ENCODE measurements at regions not wholly inside any gene's neighbourhood (a gene's known extent, or its start where the extent isn't known, plus 50 kb on each side); places are given as distances from the start of the nearest gene placed in this dataset.
A peak's percentile ranks its signal among the peaks of the same experiment; 100 is the strongest.

GRCh38 chr9:81237565-81238231 is 451.6 kb downstream of the TLE1 start (continued):
- TF ChIP-seq ZFP36L2 (CRISPR knock-in tag; IDR thresholded peaks at IDR 0.05), result no peak
- TF ChIP-seq CREM (IDR thresholded peaks at IDR 0.05), result peak; percentile 65
- no peak for TF ChIP-seq CREM (CRISPR knock-in tag; IDR thresholded peaks at IDR 0.05)
- peak; percentile 48 for TF ChIP-seq TEAD3 (CRISPR knock-in tag; optimal IDR thresholded peaks at IDR 0.05; ENCODE audit: borderline replicate concordance)
- peak; percentile 53; the same call in 1 of the 2 replicates for TF ChIP-seq SOX5 (CRISPR knock-in tag; IDR thresholded peaks at IDR 0.05; ENCODE audit: borderline replicate concordance)
- 0 out of 2 replicates have a peak, but pooled peaks have one; percentile 42 for TF ChIP-seq ARID3A (IDR thresholded peaks at IDR 0.05; ENCODE audit: low read depth, low read length)
- TF ChIP-seq HDAC2 (CRISPR knock-in tag; IDR thresholded peaks at IDR 0.05), result peak; percentile 56; the same call in 1 of the 2 replicates
- no peak for TF ChIP-seq PATZ1 (CRISPR knock-in tag; IDR thresholded peaks at IDR 0.05)
- no peak for TF ChIP-seq SATB2 (CRISPR knock-in tag; IDR thresholded peaks at IDR 0.05)
- TF ChIP-seq SOX6 (IDR thresholded peaks at IDR 0.05), result no peak
- peak; percentile 84 for TF ChIP-seq SOX6 (CRISPR knock-in tag; IDR thresholded peaks at IDR 0.05)
- peak; percentile 89 for TF ChIP-seq ZNF362 (CRISPR knock-in tag; IDR thresholded peaks at IDR 0.05; ENCODE audit: borderline replicate concordance)
- no peak for TF ChIP-seq NBN (conservative IDR thresholded peaks at IDR 0.05)
- peak; percentile 78 for TF ChIP-seq PAXIP1 (CRISPR knock-in tag; conservative IDR thresholded peaks at IDR 0.05)
- TF ChIP-seq E2F2 (CRISPR knock-in tag; IDR thresholded peaks at IDR 0.05; ENCODE audit: borderline replicate concordance), result no peak
- TF ChIP-seq RCOR2 (CRISPR knock-in tag; IDR thresholded peaks at IDR 0.05), result peak; percentile 58; the same call in 1 of the 2 replicates
- 0 out of 2 replicates have a peak, but pooled peaks have one; percentile 33 for TF ChIP-seq ZMYM4 (CRISPR knock-in tag; IDR thresholded peaks at IDR 0.05)
- peak in 1 of 2 experiments; percentile 19; a peak in 1 of 4 replicates for TF ChIP-seq MAFK (conservative IDR thresholded peaks at IDR 0.05 in 1 of 2, IDR thresholded peaks at IDR 0.05 in 1 of 2; ENCODE audit: low read length in 2 of 2)
- TF ChIP-seq NR2F6 (IDR thresholded peaks at IDR 0.05), result peak; percentile 70; the same call in 1 of the 2 replicates
- TF ChIP-seq NR2F6 (CRISPR knock-in tag; IDR thresholded peaks at IDR 0.05), result peak; percentile 60; the same call in 1 of the 2 replicates
- TF ChIP-seq TBL1XR1 (IDR thresholded peaks at IDR 0.05; ENCODE audit: borderline replicate concordance, low read length, partially characterized antibody), result peak; percentile 75
- peak; percentile 58; the same call in 1 of the 2 replicates for TF ChIP-seq PHF21A (CRISPR knock-in tag; IDR thresholded peaks at IDR 0.05)
